ENCODE measurements at regions not wholly inside any gene's neighbourhood (a gene's known extent, or its start where the extent isn't known, plus 50 kb on each side); places are given as distances from the start of the nearest gene placed in this dataset.
A peak's percentile ranks its signal among the peaks of the same experiment; 100 is the strongest.

DNA sequence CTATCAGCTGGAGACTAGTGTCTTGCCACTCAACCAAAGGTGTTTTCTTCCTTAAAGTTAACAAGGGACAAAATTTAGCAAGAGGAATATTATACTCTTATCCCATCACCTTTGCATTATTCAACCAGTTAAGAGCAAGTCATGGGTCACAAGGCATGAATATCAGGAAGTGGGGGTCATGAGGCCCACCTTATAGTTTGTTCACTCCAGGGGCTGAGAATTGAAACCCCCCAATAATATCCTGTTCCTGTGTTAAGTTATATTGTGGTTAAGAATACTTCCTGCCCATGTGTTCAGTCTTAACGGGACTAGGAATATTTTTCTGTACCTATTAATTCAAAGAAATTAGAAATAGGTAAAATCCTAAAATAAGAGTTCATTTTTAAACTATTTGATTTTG, 239.7 kb downstream of the S1PR1 start:
- Histone ChIP-seq H3K9me2 (replicated peaks; ENCODE audit: insufficient read depth) (no peaks in the 10 kb centered on the region), H3K9me3 (ENCODE audit: low read depth) (no peaks in the 10 kb centered on the region), H4K20me1 (ENCODE audit: insufficient read depth, poor library complexity, severe bottlenecking) (no peaks in the 10 kb centered on the region), H3K4me1 (ENCODE audit: insufficient read depth) (no peaks in the 10 kb centered on the region), H3K27me3 (no peaks in the 10 kb centered on the region), H3K36me3 (replicated peaks; ENCODE audit: insufficient read depth, low read depth) (no peaks in the 10 kb centered on the region), H3K79me2 (no peaks in the 10 kb centered on the region), H3K4me3 (no peak overlapping the region), H2AFZ (no peak overlapping the region), H3K27ac (no peak overlapping the region), H3K4me2 (no peak overlapping the region)
- TF ChIP-seq EZH2phosphoT487 (IDR thresholded peaks at IDR 0.05; ENCODE audit: low read depth, severe bottlenecking, unreplicated experiment) (no peak), EZH2 (IDR thresholded peaks at IDR 0.05; ENCODE audit: borderline replicate concordance) (no peak)
- TF ChIP-seq, protein P1, sequence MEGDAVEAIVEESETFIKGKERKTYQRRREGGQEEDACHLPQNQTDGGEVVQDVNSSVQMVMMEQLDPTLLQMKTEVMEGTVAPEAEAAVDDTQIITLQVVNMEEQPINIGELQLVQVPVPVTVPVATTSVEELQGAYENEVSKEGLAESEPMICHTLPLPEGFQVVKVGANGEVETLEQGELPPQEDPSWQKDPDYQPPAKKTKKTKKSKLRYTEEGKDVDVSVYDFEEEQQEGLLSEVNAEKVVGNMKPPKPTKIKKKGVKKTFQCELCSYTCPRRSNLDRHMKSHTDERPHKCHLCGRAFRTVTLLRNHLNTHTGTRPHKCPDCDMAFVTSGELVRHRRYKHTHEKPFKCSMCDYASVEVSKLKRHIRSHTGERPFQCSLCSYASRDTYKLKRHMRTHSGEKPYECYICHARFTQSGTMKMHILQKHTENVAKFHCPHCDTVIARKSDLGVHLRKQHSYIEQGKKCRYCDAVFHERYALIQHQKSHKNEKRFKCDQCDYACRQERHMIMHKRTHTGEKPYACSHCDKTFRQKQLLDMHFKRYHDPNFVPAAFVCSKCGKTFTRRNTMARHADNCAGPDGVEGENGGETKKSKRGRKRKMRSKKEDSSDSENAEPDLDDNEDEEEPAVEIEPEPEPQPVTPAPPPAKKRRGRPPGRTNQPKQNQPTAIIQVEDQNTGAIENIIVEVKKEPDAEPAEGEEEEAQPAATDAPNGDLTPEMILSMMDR (IDR thresholded peaks at IDR 0.05; ENCODE audit: poor library complexity), result no peak
- no peak for DNase-seq (ENCODE audit: low spot score)
- WGBS (ENCODE audit: low lambda C conversion rate, missing lambda C conversion rate), result 80% methylated on average over 1 of the region's 1 CpG

DNA sequence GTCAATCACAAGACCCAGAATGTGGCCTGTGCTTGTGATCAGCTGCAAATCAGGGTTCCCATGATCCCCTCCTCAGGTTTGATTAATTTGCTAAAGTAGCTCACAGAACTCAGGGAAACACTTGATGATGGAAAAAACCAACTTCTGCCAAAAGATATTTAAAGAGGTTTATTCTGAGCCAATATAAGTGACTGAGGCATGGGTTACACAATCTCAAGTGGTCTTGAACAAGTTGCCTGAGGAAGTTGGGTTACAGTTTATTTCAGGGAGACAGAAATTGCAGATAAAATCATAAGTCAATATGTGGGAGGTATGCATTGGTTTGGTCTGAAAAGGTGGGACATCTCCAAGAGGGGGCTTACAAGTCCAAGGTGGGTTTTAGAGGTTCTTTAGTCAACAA, 243.1 kb downstream of the S1PR1 start:
- TF ChIP-seq EZH2 (IDR thresholded peaks at IDR 0.05; ENCODE audit: borderline replicate concordance), result no peak
- no peak for TF ChIP-seq EZH2phosphoT487 (IDR thresholded peaks at IDR 0.05; ENCODE audit: low read depth, severe bottlenecking, unreplicated experiment)
- TF ChIP-seq, protein P1 (IDR thresholded peaks at IDR 0.05; ENCODE audit: poor library complexity), result no peak
- Histone ChIP-seq H3K27ac (no peak overlapping the region), H3K9me3 (ENCODE audit: low read depth) (no peaks in the 10 kb centered on the region), H3K79me2 (no peaks in the 10 kb centered on the region), H3K4me1 (ENCODE audit: insufficient read depth) (no peaks in the 10 kb centered on the region), H3K4me2 (no peak overlapping the region), H3K4me3 (no peak overlapping the region), H4K20me1 (ENCODE audit: insufficient read depth, poor library complexity, severe bottlenecking) (no peaks in the 10 kb centered on the region), H3K9me2 (replicated peaks; ENCODE audit: insufficient read depth) (no peaks in the 10 kb centered on the region), H3K27me3 (no peaks in the 10 kb centered on the region), H2AFZ (no peak overlapping the region), H3K36me3 (replicated peaks; ENCODE audit: insufficient read depth, low read depth) (no peaks in the 10 kb centered on the region)
- DNase-seq (ENCODE audit: low spot score), result no peak

DNA sequence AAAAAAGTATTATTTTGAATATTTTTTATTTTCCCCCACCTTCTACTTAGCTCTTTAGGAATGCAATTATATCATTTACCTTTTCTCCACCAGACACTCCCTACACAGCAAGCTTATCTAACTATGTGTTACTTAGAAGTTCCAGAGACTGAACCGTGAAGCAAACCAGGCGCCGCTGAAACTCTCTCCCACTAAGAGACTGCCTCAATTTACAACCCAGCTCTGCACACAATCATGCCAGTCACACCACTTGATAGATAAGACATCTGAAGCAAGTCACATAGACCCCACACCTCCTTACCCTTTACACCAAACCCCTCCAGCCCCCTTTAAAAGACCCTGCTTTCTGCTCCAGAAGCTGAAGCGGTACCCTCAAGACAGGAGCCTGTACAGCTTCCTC, 245.5 kb downstream of the S1PR1 start:
- Histone ChIP-seq H3K4me1 (ENCODE audit: insufficient read depth) (peaks cover 11% of the 10 kb centered on the region), H3K9me2 (replicated peaks; ENCODE audit: insufficient read depth) (no peaks in the 10 kb centered on the region), H2AFZ (peak overlapping the region; percentile 32), H3K36me3 (replicated peaks; ENCODE audit: insufficient read depth, low read depth) (no peaks in the 10 kb centered on the region), H3K9me3 (ENCODE audit: low read depth) (no peaks in the 10 kb centered on the region), H3K27ac (no peak overlapping the region), H3K4me3 (no peak overlapping the region), H3K79me2 (no peaks in the 10 kb centered on the region), H4K20me1 (ENCODE audit: insufficient read depth, poor library complexity, severe bottlenecking) (no peaks in the 10 kb centered on the region), H3K4me2 (peak overlapping the region; percentile 56), H3K27me3 (no peaks in the 10 kb centered on the region)
- DNase-seq (ENCODE audit: low spot score), result no peak
- TF ChIP-seq, protein P1 (IDR thresholded peaks at IDR 0.05; ENCODE audit: poor library complexity), result no peak
- TF ChIP-seq EZH2 (IDR thresholded peaks at IDR 0.05; ENCODE audit: borderline replicate concordance) (no peak), EZH2phosphoT487 (IDR thresholded peaks at IDR 0.05; ENCODE audit: low read depth, severe bottlenecking, unreplicated experiment) (no peak)
- 60% methylated on average over 4 of the region's 4 CpGs for WGBS (ENCODE audit: low lambda C conversion rate, missing lambda C conversion rate)
